ENCODE measurements at regions not wholly inside any gene's neighbourhood (a gene's known extent, or its start where the extent isn't known, plus 50 kb on each side); places are given as distances from the start of the nearest gene placed in this dataset.

GRCh38 chr2:114083717-114084387, 194.0 kb downstream of the ACTR3 start:
- RAD21 ChIA-PET (ENCODE audit: unreplicated experiment): no interaction called here
- no peaks in the 10 kb centered on the region for H3K4me1 ChIP-seq (ENCODE audit: control insufficient read depth, insufficient read depth, low read length)
- H4K20me1 ChIP-seq (ENCODE audit: control insufficient read depth, insufficient read depth): no peaks in the 10 kb centered on the region
- ATAC-seq: peak; percentile 32; the same call in 2 of the 3 replicates
- no peaks in the 10 kb centered on the region for H3K36me3 ChIP-seq (ENCODE audit: control insufficient read depth in 2 of 2, insufficient read depth in 2 of 2, low read length in 1 of 2)
- FAIRE-seq: no peak
- BruUV-seq (replicated peaks): no TSS peak
- no peak for DNase-seq (ENCODE audit: low read depth, low spot score)
- H3K4me3 ChIP-seq: no peak overlapping the region
- CTCF ChIA-PET: no interaction called here
- intact Hi-C loops (cut with micrococcal nuclease; ENCODE audit: unreplicated experiment): no loop called here
- H2AFZ ChIP-seq (ENCODE audit: control insufficient read depth, low read depth, low read length): no peak overlapping the region
- H3K27ac ChIP-seq (ENCODE audit: control insufficient read depth, insufficient read depth): no peak overlapping the region
- in situ Hi-C loops (cut with MboI): no loop called here
- POLR2A ChIA-PET: no interaction called here
- WGBS (ENCODE audit: insufficient coverage, insufficient replicate concordance, low lambda C conversion rate, missing lambda C conversion rate): 0% methylated on average over 5 of the region's 6 CpGs
- no peaks in the 10 kb centered on the region for H3K27me3 ChIP-seq (replicated peaks in 1 of 2; ENCODE audit: control insufficient read depth in 2 of 2, insufficient read depth in 2 of 2, low read length in 1 of 2)
- H3K9ac ChIP-seq (ENCODE audit: control insufficient read depth, insufficient read depth, low read length): no peak overlapping the region
- SMC1A ChIA-PET (ENCODE audit: uncharacterized antibody, unreplicated experiment): no interaction called here
- no peaks in the 10 kb centered on the region for H3K79me2 ChIP-seq (ENCODE audit: control insufficient read depth, insufficient read depth, low read length)
- no peaks in the 10 kb centered on the region for H3K9me3 ChIP-seq (replicated peaks; ENCODE audit: control insufficient read depth, insufficient read depth, low read length)
- H3K4me2 ChIP-seq (ENCODE audit: control insufficient read depth, insufficient read depth): no peak overlapping the region
- no peak for TF ChIP-seq ZNF592 (IDR thresholded peaks at IDR 0.05)
- TF ChIP-seq TARDBP (IDR thresholded peaks at IDR 0.05; ENCODE audit: borderline replicate concordance): no peak
- TF ChIP-seq FOXM1 (IDR thresholded peaks at IDR 0.05; ENCODE audit: low read depth, low read length): peak; percentile 67; the same call in 1 of the 2 replicates
- TF ChIP-seq MLLT1 (IDR thresholded peaks at IDR 0.05): no peak
- TF ChIP-seq CEBPZ (IDR thresholded peaks at IDR 0.05; ENCODE audit: low read depth, low read length): no peak
- TF ChIP-seq IRF3 (IDR thresholded peaks at IDR 0.05): no peak
- TF ChIP-seq POLR2AphosphoS5 (IDR thresholded peaks at IDR 0.05; ENCODE audit: low read length): no peak
- no peak for TF ChIP-seq LARP7 (IDR thresholded peaks at IDR 0.05)
- TF ChIP-seq NFIC (IDR thresholded peaks at IDR 0.05; ENCODE audit: low read depth, low read length): peak; percentile 57; the same call in 1 of the 2 replicates
- no peak for TF ChIP-seq MTA3 (IDR thresholded peaks at IDR 0.05; ENCODE audit: borderline replicate concordance, low read length)
- TF ChIP-seq ZBED1 (IDR thresholded peaks at IDR 0.05; ENCODE audit: borderline replicate concordance): no peak
- TF ChIP-seq TBL1XR1 (IDR thresholded peaks at IDR 0.05; ENCODE audit: low read depth, low read length): no peak
- no peak for TF ChIP-seq SIX5 (IDR thresholded peaks at IDR 0.05; ENCODE audit: low read depth, low read length, severe bottlenecking)
- no peak for TF ChIP-seq NBN (IDR thresholded peaks at IDR 0.05)
- no peak for TF ChIP-seq PAX5 (IDR thresholded peaks at IDR 0.05; ENCODE audit: borderline replicate concordance, low read depth, low read length)
- peak; percentile 44; the same call in 1 of the 2 replicates for TF ChIP-seq RUNX3 (IDR thresholded peaks at IDR 0.05; ENCODE audit: low read length)
